Activated T-helper 1 cell treated with Interleukin-2 at 50 U/mL for 16 hours (primary cell): ENCODE measurements at regions not wholly inside any gene's neighbourhood (a gene's known extent, or its start where the extent isn't known, plus 50 kb on each side); places are given as distances from the start of the nearest gene placed in this dataset.

Experiments
- DNase-seq: peaks from one replicate; pipeline ENCODE4 v3.0.0-alpha.2; 2020; ENCODE audit warnings: low read depth

DNA sequence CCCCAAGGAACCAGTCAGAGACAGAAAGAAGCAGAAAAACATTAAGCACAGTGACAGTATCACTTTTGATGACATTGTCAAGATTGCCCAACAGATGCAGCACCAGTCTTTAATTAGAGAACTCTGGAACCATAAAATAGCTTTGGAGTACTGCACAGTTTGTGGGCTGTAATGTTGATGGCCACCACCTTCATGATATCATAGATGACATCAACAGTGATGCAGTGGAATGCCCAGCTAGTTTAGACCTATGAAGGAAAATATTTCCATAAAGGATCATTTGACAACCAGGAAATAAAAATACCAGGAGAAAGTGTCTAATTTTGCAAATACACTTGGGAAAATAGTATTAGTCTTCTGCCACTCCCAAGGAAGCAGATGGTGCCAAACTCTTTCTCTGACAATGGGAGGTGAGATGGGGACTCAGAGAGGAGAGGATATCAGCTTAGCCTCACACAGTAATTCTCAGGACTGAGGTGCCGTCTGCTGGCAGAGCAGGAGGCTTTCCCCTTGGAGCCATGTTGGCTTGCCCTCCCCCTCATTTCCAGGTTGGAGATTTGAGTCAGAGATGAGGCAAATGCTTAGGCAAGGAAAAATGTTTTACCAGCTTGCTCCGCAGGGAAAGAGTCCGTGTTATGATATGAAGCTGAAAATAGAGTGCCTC is 107.5 kb upstream of the CELF4 start:
- DNase-seq: no peak

- DNase-seq: no peak
Measured at GRCh38 chr18:37672001-37672400, 106.4 kb upstream of the CELF4 start.

DNA sequence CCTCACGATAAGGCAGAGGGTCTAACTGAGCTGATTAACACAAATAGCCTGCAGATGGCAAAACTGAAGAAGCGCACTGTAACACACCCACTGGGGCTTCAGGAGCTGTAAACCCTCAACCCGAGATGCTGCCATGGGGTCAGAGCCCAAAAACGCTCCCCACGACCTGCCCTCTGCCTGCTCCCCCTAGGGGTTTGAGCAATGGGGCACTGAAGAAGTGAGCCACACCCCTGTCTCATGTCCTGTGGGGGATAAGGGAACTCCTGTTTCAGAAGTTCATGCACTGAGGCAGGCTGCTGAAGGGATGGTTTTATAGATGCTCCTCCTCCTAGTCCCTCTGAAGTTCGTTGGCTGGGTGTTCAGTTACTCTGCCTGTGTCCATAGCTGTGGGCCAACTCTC is 105.9 kb upstream of the CELF4 start:
- no peak for DNase-seq

GRCh38 chr18:37671119-37671518 is 105.5 kb upstream of the CELF4 start:
- DNase-seq: no peak

GRCh38 chr18:37669991-37670534 is 104.5 kb upstream of the CELF4 start:
- no peak for DNase-seq

- DNase-seq: no peak
Measured at GRCh38 chr18:37668971-37669747, 103.6 kb upstream of the CELF4 start.

GRCh38 chr18:37667836-37668235 is 102.2 kb upstream of the CELF4 start:
- no peak for DNase-seq

- no peak for DNase-seq
Measured at GRCh38 chr18:37666991-37667390, 101.4 kb upstream of the CELF4 start.

DNA sequence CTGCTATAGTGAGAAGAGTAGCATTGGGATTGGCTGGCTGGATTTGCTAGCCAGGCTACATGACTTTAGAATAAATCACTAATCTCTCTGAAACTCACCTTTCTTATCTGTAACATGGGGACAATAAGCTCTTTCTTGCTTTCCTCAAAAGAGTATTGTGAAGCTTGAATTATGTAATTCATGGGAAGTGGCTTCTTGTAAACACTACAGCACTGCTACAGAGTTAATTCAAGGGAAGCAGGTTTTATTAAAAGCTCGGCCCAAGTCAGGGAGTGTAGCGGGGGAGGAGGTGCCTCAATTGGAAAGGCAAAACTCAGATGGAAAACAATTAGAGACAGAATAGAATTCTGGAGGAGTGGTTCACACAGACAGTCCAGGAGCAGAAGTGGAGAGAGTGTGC is 100.9 kb upstream of the CELF4 start:
- no peak for DNase-seq

DNA sequence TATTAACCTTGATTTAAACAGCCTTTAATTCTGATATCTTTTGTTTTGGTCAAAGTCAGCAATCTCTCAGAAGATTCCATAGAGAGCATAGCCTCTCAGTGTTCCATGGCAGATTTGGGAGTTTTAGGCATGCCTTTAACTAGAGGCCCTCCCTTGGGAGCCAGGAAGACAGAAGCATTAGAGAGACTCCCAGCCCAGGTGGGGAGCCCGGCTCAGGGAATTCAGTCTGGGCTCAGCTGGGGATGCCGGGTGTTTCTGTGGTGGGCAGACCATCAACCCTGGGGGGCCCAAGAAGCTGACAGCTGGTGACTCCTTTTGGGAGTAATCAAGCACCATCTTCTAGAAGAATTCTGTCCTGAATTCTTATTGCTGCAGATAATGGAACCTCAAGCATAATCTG is 99.7 kb upstream of the CELF4 start:
- no peak for DNase-seq

- no peak for DNase-seq
Measured at GRCh38 chr18:37663446-37663845, 97.8 kb upstream of the CELF4 start.

DNA sequence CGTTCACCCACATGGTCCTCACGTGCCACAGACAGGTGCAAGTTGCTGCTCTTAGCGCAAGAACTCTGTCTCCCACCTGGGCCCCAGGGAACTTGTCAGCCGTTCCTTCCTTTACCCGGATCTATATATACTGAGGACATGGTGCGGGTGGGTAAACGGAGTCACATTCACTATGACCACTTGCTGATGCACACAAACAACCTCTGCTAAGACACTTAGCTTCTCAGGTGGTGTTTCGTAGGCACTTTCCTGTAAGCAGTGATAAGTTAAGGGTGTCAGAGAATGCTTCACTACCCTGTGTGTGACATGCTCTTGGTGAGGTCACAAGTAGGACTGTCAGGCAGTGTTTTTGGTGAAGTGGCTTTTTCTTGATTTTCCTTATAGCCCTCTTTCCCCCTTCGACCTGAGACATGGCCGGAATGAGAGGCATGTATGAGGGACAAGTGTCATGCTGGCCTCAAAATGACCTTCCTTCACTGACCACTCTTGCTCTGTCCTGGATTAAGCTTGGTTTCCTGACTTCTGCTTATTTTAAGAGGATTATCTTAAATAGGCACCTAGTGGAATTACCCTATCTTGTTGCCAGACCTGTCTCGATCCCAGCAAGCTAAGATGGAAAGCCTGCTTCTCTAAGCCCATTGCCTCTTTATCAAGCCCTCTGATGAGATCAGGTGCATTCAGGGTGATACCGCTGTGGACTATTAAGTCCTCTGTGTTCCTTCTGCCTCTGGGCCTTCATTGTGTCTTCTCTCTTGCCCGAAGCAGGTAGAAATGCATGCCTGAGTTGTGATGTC is 97.1 kb upstream of the CELF4 start:
- no peak for DNase-seq

- DNase-seq: no peak
Measured at GRCh38 chr18:37662099-37662498, 96.5 kb upstream of the CELF4 start.

- no peak for DNase-seq
Measured at GRCh38 chr18:37661478-37661877, 95.9 kb upstream of the CELF4 start.

GRCh38 chr18:37661061-37661460 is 95.5 kb upstream of the CELF4 start:
- no peak for DNase-seq

GRCh38 chr18:37660658-37661057 is 95.1 kb upstream of the CELF4 start:
- no peak for DNase-seq

GRCh38 chr18:37659906-37660305 is 94.3 kb upstream of the CELF4 start:
- DNase-seq: no peak

DNA sequence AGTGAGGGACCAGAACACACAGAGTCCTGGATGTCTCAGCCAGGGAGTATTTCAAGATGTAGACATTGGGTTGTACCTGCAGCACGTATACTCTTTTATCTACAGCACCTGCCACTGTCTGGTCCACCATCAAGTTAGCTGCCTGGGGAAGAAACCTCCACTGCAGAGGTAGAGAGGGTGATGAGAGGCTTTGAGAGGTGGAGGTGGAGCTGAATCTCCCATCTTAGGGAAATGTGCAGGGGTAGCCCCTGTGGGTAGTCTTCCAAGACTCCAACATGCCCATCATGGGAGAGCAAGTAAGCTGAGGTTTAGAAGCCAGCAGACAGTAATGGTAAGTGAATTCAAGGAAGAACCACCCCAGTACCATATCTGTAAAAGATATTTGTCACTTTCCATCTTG is 93.3 kb upstream of the CELF4 start:
- no peak for DNase-seq

DNA sequence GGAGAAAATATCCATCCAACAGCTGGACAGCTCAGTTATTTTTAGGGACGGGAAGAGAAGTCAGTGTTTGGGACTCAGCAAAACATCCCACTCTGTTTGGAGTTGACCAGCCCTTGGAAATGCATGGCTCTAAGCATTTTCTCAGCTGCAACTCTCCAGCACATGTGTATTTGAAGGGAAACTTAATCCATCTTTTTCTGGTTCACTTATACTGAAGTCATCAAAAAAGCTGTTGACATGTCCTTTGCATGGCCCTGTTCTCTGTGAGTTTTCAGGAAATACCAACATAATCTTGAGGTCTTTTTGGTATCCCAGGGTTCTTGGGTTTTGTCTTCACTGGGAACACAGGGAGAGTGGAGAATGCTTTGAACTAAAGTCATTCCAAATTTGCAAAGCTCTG is 91.9 kb upstream of the CELF4 start:
- DNase-seq: no peak

DNA sequence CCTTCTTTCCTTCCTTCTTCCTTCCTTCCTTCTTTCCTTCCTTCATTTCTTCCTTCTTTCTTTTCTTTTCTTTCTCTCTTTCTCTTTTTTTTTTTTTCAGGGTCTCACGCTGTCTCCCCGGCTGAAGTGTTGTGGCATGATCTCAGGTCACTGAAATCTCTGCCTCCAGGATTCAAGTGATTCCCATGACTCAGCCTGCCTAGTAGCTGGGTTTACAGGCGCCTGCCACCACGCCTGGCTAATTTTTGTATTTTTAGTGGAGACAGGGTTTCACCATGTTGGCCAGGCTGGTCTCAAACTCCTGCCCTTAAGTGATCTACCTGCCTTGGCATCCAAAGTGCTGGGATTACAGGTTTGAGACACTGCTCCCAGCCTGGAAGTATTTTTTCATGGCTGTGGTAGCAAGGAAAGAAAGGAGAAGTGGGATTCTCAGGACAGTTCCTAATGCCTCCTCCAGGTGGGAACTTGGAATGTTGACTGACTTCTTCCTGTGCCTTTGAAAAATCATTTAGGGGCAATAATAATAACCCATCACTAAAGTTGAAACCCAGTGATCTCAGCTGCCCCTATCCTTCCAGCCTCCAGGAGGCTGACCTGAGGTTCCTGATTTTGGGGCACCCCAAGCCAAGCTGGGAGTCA is 89.3 kb upstream of the CELF4 start:
- no peak for DNase-seq

GRCh38 chr18:37654034-37654433 is 88.4 kb upstream of the CELF4 start:
- DNase-seq: no peak

DNA sequence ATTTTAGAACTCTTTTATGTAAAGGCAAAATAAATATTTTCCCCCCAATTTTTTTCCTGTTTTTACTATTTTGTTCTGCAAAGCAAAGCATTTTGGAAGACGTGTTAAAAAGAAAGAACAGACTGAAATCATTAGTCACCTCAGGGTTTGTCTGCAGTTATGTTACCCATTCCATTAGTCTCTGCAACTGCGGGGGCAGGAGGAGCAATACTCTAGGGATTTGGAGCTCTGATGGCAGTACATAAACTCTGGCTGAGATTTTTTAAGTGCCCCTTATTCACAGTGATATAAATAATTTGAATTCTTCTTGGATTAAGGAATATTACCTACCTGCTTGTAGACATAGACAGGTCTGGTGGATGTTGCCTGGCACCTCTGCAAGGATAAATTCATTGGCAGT is 88.0 kb upstream of the CELF4 start:
- no peak for DNase-seq
